HL-60 (cell line): ENCODE measurements at regions not wholly inside any gene's neighbourhood (a gene's known extent, or its start where the extent isn't known, plus 50 kb on each side); places are given as distances from the start of the nearest gene placed in this dataset.

Source experiments
- DNase-seq, 2 experiments: peaks; one replicate each; pipeline ENCODE4 v3.0.0-alpha.2; 2010 to 2020; ENCODE audit warnings: low read depth in 1 of 2, low spot score in 1 of 2
- H3K27ac ChIP-seq: fragments of 250-450 bp; sonication (Bioruptor Pico); replicated peaks from 2 replicates; pipeline ENCODE4 v1.5.1; 2020; ENCODE audit warnings: mild to moderate bottlenecking, moderate library complexity
- H3K27me3 ChIP-seq: fragments of 250-450 bp; sonication (Bioruptor Pico); 2 replicates; pipeline ENCODE4 v1.5.1; 2021; ENCODE audit warnings: mild to moderate bottlenecking, moderate library complexity; ENCODE audit not compliant: insufficient read depth, poor library complexity, severe bottlenecking
- H3K4me3 ChIP-seq: replicated peaks from 2 replicates; pipeline ENCODE4 v1.5.1; 2011; ENCODE audit warnings: mild to moderate bottlenecking, control low read depth, low read length; ENCODE audit not compliant: insufficient read depth
- GABPA ChIP-seq: IDR thresholded peaks from 2 replicates; pipeline ENCODE4 v1.6.1; 2012; ENCODE audit warnings: low read depth
- POLR2AphosphoS5 ChIP-seq: IDR thresholded peaks from 2 replicates; pipeline ENCODE4 v1.6.1; 2012; ENCODE audit warnings: low read depth
- SPI1 ChIP-seq: IDR thresholded peaks from 2 replicates; pipeline ENCODE4 v1.6.1; 2012; ENCODE audit warnings: low read depth, mild to moderate bottlenecking, borderline replicate concordance
- TF ChIP-seq, protein P1 (sequence below): IDR thresholded peaks from 2 replicates; pipeline ENCODE4 v1.6.1; 2012; ENCODE audit warnings: low read depth; ENCODE audit not compliant: insufficient replicate concordance
- TF ChIP-seq, protein P2 (sequence below): IDR thresholded peaks from one replicate; pipeline ENCODE4 v1.5.1; 2011; ENCODE audit warnings: low read length, control low read depth, inconsistent platforms; ENCODE audit not compliant: insufficient read depth

DNA sequence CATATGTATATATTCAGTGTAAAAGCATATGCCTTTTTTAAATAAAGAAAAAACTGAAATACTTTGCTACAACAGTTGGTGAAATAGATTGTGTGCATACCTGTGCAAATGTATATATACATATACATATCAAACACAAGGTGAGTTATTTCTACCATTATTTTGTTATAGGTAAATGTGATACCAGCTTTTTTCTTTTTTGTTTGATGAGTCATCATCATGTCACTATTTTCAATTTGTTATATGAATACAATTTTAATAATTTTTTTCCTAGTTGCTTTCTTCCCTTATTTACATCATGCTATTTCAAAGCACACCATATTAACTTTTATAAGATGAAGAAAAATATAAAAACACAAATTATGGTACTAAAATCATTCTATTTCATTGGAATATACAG is 87.0 kb upstream of the STK17B start:
- Histone ChIP-seq H3K27me3 (no peaks in the 10 kb centered on the region), H3K4me3 (no peak overlapping the region), H3K27ac (no peak overlapping the region)
- TF ChIP-seq, protein P1, sequence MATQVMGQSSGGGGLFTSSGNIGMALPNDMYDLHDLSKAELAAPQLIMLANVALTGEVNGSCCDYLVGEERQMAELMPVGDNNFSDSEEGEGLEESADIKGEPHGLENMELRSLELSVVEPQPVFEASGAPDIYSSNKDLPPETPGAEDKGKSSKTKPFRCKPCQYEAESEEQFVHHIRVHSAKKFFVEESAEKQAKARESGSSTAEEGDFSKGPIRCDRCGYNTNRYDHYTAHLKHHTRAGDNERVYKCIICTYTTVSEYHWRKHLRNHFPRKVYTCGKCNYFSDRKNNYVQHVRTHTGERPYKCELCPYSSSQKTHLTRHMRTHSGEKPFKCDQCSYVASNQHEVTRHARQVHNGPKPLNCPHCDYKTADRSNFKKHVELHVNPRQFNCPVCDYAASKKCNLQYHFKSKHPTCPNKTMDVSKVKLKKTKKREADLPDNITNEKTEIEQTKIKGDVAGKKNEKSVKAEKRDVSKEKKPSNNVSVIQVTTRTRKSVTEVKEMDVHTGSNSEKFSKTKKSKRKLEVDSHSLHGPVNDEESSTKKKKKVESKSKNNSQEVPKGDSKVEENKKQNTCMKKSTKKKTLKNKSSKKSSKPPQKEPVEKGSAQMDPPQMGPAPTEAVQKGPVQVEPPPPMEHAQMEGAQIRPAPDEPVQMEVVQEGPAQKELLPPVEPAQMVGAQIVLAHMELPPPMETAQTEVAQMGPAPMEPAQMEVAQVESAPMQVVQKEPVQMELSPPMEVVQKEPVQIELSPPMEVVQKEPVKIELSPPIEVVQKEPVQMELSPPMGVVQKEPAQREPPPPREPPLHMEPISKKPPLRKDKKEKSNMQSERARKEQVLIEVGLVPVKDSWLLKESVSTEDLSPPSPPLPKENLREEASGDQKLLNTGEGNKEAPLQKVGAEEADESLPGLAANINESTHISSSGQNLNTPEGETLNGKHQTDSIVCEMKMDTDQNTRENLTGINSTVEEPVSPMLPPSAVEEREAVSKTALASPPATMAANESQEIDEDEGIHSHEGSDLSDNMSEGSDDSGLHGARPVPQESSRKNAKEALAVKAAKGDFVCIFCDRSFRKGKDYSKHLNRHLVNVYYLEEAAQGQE: no peak
- no peak for TF ChIP-seq GABPA
- no peak for DNase-seq

DNA sequence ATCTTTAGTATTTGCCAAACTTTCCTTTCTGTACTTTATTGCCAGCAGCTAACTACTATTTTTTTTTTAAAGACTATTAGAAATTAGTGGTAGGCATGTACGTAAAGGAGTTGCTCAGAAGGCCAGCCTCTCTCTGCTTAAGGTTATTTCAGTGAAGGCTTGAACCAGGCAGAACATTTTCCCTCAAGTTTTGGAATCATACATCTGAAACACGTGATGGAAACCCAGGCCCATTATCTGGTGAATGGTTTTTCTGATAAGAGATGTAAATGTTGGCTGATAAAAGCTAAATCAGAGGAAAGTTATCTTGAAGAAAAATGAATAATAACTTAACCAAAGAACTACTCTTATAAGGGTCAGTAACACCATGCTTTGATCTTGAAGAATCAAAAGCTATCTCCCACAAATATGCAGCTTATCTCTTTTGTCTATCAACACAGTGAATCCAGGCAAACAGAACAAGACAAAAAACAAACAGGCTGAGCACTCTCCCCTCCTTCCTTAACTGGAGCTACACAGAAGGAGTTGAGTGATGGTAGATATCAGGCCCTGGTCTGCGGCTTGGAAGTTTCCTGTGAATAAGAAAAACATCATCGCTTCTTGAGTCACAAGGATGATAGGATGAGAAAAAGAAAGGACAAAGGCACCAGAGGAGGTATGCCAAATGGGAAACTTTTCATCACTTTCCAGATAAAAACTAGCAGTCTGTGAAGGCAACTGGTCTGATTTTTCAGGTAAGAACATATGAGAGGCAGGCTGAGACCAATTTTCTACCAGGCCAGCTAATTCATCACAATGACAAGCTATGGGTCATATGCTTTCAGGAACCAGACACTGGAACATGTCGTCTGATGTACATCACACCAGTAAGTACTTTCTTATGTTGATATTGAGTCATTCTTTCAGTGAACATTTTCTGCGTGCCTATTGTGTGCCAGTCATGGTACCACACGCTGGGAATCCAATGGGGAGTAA is 88.4 kb upstream of the STK17B start:
- no peak for DNase-seq
- H3K4me3 ChIP-seq: no peak overlapping the region
- H3K27ac ChIP-seq: no peak overlapping the region
- H3K27me3 ChIP-seq: no peaks in the 10 kb centered on the region
- TF ChIP-seq, protein P2, sequence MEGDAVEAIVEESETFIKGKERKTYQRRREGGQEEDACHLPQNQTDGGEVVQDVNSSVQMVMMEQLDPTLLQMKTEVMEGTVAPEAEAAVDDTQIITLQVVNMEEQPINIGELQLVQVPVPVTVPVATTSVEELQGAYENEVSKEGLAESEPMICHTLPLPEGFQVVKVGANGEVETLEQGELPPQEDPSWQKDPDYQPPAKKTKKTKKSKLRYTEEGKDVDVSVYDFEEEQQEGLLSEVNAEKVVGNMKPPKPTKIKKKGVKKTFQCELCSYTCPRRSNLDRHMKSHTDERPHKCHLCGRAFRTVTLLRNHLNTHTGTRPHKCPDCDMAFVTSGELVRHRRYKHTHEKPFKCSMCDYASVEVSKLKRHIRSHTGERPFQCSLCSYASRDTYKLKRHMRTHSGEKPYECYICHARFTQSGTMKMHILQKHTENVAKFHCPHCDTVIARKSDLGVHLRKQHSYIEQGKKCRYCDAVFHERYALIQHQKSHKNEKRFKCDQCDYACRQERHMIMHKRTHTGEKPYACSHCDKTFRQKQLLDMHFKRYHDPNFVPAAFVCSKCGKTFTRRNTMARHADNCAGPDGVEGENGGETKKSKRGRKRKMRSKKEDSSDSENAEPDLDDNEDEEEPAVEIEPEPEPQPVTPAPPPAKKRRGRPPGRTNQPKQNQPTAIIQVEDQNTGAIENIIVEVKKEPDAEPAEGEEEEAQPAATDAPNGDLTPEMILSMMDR: no peak
- TF ChIP-seq POLR2AphosphoS5: no peak
- no peak for TF ChIP-seq SPI1
- TF ChIP-seq, protein P1: no peak
- no peak for TF ChIP-seq GABPA

DNA sequence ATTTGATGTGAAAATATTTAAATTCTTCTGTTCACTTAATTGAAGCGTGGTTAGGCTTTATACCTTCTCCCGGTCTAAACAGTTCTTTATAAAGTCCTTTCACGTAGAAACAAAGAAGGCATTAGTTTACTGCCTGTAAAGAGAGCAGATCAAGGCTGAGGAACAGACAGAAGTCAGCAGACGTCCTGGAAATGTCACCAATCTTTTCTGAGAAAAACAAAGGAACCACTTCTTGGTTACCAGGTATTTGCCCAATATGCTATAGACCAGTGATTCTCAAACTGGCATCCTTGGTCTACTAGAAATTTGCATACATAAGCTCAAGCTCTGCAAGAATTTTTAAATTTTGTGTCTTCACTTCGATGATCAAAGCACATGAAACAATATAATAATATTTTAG is 89.2 kb upstream of the STK17B start:
- H3K4me3 ChIP-seq: no peak overlapping the region
- H3K27ac ChIP-seq: no peak overlapping the region

More for the DNA sequence above, 89.2 kb upstream of the STK17B start:
- DNase-seq: no peak
- no peaks in the 10 kb centered on the region for H3K27me3 ChIP-seq
- TF ChIP-seq GABPA: no peak
- TF ChIP-seq POLR2AphosphoS5: no peak
- TF ChIP-seq, protein P1: no peak
- no peak for TF ChIP-seq SPI1
- TF ChIP-seq, protein P2: no peak
